ACHN (cell line): ENCODE measurements at regions not wholly inside any gene's neighbourhood (a gene's known extent, or its start where the extent isn't known, plus 50 kb on each side); places are given as distances from the start of the nearest gene placed in this dataset.

Experiments used
- DNase-seq: peaks from one replicate; pipeline ENCODE4 v3.0.0-alpha.2; 2015
- in situ Hi-C: cut with HindIII; loops from 2 replicates; pipeline ENCODE4 v1.10.0; 2017; ENCODE audit warnings: low sequenced_read_pairs, low pct_ligation_motif_present, low pct_unique_long_range_greater_than_20kb

DNA sequence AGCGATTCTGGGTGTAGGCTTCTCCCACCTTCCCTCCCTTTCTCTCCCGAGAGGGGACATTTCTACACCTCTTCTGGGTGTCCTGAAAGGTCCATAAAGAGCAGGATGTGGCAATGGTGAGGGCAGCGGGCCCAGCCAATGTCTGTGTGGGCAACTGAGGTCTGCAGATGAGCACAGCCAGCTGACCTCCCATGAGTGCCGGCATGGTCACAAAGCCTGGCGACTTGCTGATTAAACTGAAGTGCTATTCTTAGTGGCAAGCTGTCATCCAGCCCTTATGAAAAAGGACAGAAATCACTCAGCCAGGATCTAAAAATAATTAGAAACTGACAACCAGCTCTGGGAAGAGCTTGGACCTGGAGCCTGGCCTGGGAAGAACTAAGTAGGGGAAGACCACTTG is 124.3 kb upstream of the RGMA start:
- no peak for DNase-seq
- in situ Hi-C loops = no loop called here

DNA sequence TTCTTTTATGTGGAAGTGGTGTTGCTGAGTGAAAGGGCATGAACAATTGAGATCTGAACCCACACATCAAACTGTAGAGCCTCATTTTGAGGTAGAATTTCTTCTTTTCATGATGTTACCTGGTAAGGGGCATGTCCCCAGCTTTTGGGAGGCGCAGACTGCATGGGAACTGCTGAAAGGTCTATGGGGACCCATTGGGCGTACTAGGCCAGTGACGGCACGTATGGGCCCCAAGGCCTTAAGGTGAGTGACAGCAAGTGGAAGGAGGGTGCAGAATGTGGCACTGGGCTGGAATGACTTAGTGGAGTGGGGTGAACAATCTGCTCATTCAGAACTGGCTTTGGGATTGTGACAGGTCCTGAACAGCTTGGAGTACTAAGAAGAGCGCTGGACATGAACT is 123.6 kb upstream of the RGMA start:
- DNase-seq = no peak
- in situ Hi-C loops = no loop called here

DNA sequence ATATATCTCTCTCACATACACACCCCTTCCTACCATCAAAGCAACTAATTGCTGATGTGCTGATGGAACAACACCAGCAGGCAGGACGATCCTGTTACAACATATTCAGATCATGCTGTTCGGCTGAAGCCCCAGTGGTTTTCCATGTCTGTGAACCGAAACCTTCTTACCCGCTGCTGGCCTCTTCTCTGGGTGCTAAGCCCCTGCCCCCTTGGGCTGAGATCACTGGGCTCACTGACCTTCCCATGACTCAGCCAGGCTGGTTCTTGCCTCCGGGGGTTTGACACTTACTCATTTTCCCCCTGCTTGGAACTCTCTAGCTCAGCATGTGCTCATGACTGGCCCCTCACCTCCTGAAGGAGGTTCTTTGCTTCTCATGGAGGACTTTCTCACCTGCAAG is 122.0 kb upstream of the RGMA start:
- no peak for DNase-seq
- in situ Hi-C loops = no loop called here

DNA sequence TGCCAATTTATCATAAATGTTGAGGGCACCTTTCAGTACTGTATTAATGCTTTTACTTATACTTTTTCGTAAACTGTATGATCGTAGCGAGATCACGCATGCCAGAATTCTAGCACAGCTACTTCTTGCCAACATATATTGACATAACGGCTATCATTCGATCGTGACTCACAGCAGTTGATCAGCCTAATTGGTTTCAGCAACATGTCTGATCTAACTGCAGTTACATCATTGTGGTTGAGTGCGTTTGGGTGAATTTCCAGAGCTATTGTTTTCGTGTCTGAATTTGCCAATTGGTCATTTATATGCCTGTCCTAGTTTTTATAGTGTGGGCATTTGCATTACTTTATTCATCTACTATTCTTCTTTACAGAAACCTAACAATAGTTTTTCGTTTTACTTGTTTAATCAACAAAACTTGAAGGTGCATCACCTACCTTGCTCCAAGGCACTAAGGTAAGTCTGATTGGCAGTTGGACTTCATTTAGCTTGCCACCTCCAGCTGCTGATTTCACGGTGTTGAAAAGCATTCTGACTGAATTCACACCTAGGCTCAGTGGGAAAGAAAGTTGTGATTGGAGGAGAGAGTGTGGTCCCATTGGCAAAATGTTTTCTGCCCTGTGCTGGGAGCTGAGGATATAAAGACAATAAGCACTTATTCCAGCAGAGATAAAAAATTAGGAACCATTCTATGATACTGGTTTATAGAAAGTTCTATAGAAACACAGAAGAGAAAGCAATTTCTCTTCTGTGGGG is 120.9 kb upstream of the RGMA start:
- no peak for DNase-seq
- in situ Hi-C loops = no loop called here

DNA sequence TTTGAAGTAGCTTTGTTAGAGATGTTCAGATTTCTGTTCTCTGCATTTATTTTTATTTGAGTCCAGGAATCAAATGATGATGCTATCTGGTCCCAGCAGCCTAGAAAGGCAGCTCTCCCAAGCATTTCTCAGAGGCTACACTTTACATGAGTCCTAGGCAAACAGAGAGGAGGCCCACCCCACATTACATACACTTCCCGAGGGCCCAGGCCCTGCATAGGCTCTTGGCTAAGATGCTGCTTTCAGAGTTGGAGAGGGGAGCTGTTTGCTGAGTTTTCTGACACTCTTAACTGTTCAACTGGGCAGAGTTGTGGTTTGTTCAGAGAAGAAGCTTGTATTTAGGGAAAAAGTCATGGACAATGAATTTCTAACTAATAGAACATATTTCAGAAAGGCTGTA is 117.9 kb upstream of the RGMA start:
- no peak for DNase-seq
- in situ Hi-C loops = no loop called here

DNA sequence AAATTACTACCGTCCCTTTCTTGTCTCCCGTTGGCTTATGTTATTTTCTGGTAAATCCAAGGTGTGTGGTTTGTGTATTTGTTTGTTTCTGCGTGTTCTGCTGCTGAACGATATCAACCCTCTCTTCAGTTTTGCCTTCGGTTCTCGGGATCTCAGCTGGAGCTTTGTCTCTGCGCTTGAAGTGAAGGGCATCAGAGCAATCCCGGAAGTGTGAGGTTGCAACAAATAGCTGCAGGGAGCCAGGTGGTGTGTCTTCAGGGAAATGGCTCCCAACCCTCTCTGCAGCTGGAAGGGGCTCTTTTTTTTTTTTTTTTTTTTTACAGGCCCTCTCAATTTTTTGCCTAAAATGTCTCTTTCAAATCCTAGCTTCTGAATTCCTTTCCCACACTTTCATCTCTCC is 116.4 kb upstream of the RGMA start:
- in situ Hi-C loops = no loop called here
- DNase-seq = no peak

DNA sequence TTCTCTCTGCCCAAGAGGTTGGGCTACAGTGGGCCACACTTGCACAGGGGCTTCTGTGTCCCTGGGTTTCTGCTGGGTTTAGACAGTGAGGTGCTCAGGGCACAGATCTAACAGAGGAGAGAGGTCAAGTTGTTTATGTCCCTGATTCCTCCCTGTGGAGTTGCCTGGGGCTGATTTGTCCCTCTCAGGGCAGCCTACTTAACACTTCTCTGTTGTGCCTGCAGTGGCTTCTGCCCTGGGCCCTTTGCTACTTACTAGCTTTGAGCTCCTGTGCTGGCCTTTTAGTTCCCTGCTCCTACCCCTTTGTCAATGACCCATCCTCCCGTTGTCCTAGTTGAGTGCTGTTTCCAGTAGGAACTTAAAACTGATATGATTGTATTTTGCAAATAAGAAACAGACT is 114.0 kb upstream of the RGMA start:
- DNase-seq = no peak
- in situ Hi-C loops = no loop called here

DNA sequence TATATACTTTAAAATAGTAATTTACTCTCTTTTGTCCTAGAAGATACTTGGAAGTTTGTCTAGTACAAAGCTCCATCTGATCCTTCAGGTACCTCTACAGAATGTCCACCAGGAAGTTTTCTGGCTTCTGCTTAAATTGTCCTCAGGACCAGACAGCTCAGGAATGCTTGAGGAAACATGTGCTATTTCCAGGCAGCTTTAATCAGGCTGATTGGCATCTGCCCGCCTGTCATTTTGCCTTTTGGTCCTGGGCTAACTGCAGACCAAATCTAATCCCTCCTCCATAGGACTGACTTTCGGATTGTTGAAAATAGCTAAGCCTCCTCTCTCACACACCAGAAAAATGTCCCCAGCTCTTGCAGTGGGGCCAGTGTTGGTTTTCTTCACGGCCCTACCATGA is 113.4 kb upstream of the RGMA start:
- in situ Hi-C loops = no loop called here

DNA sequence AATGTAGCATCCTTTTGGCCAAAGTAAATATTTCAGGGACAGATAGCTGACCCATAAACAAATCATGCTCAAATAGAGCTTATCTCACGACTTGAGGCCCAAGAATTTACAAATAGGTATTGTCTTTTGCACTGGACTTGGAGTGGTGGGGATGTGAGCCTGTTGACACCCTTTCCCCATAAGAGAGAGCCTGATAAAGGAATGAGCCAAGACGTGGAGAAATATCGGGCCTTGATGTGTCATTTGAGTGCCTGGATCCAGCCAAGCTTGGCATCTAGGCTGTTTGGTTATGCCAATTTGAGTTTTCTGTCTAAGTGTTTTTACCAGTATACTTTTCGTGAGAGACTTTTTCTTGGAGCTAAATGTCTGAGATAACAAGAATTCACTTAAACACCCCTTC is 112.9 kb upstream of the RGMA start:
- DNase-seq = no peak
- in situ Hi-C loops = no loop called here

More for the DNA sequence above, 113.4 kb upstream of the RGMA start:
- no peak for DNase-seq

DNA sequence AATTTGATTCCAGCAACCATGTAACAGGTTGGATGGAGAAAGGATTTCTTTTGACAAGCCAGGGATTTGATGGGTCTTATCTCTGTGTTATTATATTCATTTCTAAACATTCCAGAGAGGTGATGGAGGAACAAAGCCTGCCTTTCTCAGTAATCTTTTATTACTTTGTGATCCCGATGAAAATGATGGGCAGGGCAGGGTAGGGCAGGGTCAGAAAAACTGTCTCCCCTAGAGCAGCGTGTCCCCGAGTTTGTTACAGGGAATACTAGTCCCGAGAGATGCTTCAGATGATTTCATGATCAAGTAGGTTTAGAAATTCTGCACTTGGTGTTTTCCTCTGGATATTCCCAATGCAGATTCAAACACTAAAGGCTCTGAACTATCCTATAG is 111.8 kb upstream of the RGMA start:
- no peak for DNase-seq
- in situ Hi-C loops = no loop called here

DNA sequence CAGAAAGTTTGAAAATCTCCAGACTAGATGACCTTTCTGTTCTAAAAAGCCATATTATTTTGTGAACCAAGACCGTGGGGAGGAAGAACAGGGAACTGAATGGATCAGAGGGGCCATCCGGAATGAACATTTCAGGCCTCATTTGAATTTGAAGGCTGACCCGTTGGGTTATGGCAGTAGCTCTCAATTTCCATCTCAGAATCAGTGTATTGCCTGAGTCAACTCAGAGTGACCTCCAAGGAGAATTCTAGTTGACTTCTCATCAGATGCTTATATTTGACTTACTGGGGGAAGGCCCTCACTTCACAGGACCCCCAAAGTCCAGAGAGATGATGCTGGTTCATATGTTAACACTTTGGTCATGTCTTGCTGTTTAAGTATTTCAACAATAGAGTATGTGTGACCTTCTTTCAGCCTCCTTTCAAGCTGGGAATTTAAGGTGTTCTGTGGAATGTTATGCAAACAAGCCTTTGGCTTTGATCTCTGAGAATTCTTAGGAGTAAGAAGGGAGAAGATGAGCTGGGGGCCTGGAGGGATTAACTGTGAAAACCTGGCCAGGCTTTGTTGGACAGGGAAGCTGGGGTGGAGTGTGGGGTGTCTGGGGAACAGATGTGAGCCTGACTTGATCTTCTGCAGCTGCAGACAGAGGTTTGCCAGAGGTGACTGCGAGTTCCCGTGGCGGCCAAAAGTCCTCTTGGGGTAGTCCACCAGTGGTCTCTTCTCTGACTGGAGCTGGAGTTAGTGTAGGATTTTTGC is 111.2 kb upstream of the RGMA start:
- in situ Hi-C loops = no loop called here
- no peak for DNase-seq

DNA sequence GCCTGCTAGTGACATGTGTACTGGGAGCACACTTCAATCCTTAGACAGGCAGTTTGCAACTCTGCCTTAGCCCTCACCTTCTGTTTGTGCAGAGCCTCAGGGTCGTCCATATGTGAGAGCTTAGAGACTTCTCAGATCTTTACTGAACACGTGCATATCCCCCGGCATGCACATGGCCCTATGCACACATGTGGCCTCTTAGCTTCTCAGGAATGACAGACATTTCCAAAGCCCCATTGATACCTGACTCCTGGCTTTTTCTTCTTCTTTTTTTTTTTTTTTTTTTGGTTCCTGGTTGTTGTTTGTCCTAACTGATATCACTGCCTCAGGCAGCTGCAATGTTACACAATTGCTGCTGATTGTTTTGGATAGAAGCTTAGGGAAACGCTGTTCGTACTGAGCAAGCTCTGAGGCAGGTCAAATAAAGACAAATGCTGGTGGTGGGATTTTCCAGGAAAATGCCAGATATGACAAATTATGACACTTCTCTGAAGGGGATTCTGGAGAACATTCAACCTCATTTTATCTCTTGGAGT is 107.2 kb upstream of the RGMA start:
- no peak for DNase-seq
- in situ Hi-C loops = no loop called here

DNA sequence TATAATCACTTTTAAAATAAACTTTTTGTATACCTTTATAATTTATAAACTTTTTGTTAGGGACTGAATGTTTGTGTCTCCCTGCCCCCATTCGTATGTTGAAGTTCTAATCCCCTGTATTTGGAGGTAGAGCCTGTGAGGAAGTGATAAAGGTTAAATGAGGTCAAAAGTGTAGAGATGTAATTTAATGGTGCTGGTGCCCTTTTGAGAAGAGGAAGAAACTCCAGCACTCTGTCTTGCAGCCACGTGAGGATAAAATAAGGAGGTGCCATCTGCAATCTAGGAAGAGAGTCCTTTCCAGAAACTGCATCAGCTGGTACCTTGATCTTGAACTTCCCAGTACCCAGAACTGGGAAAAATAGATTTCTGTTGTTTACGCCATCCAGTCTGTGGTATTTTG is 106.1 kb upstream of the RGMA start:
- in situ Hi-C loops = no loop called here
- no peak for DNase-seq

DNA sequence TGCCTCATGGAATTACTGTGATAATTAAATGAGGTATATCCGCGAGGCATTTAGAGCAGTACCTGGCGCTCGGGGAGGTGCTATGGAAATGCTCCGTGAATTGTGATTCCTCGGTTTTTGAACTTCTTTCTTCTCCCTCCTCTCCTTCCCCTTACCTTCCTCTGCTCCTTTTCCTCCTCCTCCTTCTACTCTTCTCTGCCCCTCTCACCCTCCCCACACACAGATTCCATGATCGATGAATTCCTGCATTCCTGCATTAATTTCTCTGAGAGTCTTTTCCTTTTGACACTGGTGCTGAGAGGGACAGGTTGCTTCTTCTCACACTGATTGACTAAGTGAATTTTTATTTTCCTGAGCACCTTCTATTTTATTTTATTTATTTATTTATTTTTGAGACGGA is 101.2 kb upstream of the RGMA start:
- DNase-seq = no peak
- in situ Hi-C loops = no loop called here

DNA sequence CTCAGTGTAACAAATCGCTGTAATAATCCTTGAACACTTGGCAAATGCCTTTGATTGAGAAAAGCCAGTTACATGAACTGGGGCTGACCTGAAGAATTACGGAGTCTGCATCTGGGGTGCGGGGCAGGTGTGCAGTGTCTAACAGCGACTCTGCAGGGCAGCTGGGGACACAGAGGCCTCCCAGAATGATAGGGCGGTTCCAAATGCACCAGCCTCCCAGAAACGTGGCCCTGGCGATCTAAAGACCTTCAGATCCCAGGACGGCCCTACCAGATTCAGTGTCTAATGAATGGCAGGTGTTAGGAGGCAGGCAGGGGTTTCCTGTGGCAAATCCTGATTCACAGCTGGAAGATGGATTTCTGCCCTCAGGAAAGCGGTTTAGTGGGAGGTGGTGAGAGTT is 100.5 kb upstream of the RGMA start:
- DNase-seq = no peak
- in situ Hi-C loops = no loop called here

DNA sequence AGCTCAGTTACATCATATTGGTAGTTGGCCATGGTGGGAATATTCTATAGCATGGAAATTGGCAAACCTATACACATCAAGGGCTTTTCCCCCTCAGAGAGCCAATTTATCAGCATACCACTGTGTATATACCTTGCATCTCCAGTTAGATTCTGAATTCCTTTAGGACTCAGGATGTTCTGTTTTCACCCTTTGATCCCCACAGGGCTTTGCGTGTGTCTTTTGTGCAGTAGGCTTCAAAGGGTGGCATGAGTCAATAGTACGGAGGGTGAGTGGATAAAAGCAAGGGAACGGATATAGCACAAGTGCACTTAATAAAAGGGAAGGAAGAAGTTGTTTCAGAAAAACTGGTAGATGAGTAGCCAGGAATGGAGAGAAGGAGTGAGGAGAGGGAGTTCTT is 99.2 kb upstream of the RGMA start:
- no peak for DNase-seq
- in situ Hi-C loops = no loop called here

DNA sequence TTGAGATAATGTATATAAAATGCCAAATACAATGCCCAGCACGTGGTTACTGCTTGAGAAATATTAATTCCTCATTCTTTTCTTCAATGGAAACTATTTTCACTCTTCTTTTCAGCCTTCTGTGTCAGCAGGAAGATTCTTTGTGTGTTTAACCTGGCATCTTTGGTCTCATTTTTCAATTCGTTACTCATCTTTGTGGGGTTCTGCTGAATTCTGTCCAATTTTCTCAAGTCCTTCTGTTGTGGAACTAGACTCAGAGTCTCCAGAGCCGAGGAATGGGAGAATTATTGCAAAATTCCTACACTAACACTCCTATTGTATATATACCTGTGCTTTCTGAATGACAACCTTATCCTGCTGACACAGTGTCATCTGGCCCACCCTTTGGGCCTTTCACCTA is 96.8 kb upstream of the RGMA start:
- DNase-seq = no peak
- in situ Hi-C loops = no loop called here

DNA sequence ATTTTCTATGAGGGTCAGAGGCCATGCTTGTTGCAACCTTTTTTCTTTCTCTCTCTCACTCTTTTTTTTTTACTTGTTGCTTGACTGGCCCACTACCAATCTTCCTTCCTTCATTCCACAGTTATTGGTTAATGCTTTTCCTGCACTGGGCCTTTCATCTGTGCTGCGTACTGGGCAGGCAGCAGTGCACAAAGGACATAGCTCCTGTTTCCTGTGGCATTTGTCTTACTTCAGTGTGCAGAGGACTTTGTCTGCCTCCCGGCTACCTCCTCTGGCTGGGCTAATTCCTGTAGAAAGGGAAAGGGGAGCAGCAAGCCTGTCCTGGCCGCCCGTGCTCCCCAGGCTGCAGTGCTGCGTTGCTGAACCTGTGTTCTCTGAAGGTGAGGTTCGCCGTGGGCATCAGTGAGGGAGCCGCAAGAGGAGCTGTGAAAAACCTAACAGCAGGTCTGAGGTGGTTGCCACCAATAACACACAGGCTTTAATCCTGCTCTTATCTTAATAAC is 93.7 kb upstream of the RGMA start:
- in situ Hi-C loops = no loop called here
- DNase-seq = no peak

DNA sequence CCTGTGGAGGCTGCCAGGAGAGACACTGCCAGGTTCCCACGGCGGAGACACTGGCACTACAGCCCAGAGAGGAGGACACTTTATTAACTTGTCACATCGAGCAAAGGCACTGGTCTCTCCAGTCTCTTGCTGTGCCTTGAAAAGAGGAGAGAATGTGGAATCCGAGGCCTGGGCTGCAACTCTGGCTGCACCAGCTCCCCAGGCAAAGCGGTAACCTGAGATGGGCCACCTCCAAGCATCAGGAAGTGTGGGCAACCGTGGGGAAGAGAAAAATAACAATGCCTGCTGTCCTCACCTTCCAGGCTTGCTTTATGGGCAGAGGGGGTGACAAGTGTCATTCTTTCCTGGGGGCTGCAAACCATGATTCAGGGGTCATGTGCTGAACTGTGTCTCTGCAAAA is 91.6 kb upstream of the RGMA start:
- in situ Hi-C loops = no loop called here

DNA sequence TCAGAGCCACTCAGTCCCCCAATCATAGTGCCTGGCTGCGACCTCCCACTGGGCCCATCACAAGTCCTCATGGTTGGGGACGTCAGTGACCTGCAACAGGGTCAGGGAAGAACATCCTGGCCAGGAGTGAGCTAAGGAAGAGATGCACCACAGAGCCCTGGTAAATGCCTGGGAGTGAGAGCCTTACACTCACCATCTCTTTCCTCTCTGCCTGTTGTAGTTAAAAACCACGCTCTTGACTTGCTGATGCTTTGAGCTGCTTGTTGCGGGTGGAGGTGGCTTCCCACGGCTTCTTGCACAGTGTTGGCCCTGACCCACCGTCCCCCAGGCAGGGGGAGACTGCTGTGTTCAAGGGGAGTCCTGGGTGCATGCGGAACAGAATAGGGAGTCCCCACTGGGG is 91.1 kb upstream of the RGMA start:
- in situ Hi-C loops = no loop called here
- no peak for DNase-seq

More for the DNA sequence above, 91.6 kb upstream of the RGMA start:
- no peak for DNase-seq
